GM21786 (cell line): ENCODE measurements at regions not wholly inside any gene's neighbourhood (a gene's known extent, or its start where the extent isn't known, plus 50 kb on each side); places are given as distances from the start of the nearest gene placed in this dataset.

Experiments used
- ATAC-seq: cut with Tn5 transposase; IDR thresholded peaks from one replicate; pipeline ENCODE4 v1.9.1; 2021; ENCODE audit not compliant: unreplicated experiment

DNA sequence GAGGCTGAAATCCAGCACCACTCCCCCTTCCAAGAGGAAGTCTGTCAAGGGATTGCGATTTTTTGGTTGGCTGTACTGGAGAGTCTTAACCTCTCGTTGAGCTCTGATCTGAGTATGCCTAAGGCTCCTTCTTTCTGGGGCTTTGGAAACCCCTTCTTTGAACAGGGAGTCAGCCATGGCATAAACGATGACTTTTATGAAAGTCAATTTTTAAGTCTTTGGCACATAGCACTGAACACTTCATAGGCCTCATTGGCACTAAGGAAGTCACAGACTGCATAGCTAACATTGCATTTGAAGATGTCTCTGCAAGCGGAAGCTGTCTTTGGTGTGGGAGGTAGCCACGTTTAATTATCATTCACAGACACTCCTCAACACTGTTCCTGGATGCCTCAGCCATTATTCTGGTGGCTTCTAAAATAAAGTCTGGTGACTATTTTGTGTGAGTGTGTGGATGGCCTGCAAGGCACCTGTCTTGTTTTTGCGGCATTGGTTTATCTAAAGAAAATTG lies 148.2 kb upstream of the NCK2 start:
- ATAC-seq, result no peak

DNA sequence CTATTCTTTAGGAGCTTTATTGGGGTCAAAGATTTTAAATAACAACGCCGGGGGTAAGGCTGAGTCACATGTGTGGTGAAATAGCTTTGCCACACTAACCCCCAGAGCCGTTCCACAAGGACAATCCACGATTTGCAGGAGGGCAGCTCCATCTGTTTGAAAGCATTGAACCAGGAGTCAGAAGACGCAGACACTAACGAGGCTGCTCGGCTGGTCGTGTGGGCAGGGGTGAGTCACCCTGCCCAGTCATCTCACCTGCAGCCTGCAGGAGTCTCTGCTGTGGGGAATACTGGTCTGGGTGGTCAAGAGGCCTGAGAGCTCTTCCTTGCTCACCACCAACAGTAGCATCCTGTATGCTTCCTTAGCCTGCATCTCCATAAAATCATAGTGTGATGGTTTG lies 149.2 kb upstream of the NCK2 start:
- ATAC-seq, result no peak

DNA sequence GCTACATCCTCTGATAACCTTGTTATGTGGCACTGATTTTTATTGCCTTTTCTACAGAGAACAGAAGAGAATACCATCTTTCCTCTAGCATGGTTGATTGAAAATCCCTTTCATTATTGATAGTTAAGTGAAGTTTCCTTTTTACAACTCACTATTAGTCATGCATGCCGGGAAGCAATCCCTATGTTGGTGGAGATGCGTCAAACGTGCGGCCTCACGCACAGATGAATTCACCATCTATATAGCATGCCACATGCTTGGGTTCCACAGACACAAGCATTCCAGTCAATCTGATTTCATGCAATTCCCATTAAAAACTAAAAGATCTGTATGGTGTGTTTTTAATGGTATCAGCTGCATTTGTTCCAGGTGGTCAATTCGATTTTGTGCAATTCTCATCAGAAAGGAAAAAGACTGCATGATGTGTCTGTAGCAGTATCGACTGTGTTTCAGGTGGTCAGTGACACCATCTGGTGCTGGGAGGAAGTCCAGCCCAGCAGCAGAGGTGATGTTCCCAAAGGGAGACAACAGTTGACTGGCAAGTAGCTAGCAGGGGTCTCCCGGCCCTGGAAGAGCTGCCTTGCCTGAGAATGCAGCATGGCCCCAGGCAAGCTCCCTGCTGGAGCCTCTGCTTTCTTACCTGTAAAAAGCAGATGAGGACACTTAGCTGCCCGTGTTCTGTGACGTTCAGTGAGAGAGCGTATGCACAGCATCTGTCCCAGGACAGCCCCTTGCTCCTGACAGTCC lies 151.3 kb upstream of the NCK2 start:
- no peak for ATAC-seq

DNA sequence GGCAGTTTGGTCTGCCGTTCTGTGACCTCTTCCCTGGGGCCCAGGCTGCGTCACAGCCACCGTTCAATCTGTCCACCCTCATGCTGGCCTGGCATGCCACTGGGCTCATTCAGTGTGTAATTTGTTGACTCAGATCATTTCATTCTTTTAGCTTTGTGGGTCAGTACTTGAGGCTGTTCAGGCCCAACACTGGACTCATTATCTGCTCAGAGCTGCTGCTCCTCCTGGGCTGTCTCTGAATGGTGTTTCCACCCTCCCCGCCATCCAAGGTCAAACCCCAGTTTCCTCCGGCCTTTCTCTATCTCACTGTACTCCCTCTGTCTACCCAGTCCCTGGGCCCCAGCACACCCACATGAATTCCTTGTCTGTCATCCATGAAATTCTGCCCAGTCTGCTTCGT lies 152.4 kb upstream of the NCK2 start:
- ATAC-seq, result no peak

DNA sequence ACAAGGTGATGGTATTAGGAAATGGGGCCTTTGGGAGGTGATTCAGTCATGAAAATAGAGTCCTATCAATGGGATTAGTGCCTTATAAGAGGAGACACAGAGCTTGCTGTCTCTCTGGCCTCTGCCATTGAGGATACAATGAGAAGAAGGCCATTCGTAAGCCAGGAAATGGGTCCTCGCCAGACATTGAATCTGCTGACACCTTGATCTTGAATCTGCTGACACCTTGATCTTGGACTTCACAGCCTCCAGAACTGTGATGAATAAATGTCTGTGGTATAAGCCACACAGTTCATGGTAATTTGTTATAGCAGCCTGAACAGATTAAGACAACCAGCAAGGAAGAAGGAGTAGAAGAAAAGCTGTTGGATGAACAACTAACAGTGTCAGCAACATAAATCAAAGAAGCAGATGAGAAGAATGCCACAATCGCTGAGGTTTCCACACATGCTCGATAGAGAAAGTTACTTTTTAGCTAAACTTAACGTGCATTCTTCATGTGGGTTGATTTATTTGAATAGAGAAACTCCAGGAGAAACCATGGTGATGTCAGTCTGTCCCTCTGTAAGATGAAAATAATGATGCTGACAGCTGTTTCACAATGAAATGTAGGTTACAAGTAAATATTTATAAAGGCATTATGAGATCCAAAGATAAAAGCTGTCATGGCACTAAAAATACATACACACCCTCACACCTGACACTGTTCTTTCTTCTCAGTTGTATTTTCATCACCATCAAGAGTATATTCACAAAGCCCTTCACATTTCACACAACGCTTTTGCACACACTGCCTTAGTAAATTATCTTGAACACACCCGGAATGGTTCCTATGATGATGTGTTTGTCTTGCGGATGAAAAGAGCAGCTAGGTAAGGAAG lies 153.7 kb upstream of the NCK2 start:
- no peak for ATAC-seq

DNA sequence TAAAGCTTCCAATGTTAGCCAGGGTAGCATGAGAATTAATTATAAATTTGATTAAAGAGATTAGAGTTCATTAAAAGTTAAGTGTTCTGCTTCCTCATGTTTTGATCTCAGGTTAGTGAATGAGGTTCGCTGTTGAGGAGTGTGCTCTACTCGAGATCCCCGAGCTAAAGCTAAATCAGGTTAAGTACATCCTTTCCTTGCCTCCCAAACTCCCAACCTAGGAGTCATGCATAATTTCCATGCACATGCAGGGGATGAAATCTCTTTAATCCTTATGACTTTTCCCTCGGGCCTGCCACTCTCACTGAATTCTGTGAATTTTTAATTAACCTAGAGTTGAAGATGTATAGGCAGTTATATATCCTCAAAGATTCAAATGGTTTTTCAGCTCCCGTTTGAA lies 156.1 kb upstream of the NCK2 start:
- no peak for ATAC-seq

DNA sequence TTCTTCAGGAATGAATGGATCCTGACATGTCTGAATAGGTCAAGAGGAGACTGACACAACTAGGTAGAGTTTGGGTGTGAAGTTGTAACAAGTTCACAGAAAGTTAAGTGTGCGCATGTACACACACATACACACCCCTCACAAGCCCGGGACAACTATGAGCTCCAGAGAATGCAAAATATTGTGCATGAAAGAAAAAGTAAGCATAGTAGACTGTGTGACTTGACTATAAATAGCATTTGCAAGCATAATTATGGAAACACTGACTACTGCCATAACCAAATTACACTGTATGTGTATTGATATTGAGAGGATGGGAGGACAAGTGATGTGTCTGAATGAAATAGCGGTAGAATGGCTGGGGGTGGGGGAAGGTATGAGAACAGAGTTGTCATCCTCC lies 157.1 kb upstream of the NCK2 start:
- ATAC-seq, result no peak

DNA sequence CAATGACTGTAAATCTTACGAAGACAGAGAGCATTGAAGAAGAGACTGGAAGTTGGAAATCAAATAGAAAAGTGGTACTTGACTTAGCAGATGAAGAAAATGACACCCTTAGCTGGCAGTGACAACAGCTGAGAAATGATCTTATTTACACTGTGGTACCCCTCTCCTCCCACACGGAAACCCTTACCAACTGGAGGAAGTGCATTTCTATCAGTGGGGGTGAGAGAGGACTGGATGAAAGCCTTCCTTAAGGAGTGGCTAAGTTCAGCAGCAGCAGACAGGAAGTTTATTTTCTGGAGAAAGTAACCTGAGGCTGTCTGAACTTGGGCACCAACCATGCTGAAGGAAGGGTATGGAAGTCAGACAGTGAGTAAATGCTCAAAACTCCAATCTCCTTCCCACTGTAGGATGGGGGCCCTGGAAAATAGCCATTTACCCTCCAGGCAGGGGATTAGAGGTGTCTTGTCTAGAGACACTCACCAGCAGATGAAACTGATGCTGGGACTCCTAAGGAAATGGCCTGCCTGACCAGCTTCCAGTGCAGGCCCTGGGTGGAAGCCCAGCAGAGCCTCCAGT lies 160.2 kb upstream of the NCK2 start:
- ATAC-seq, result no peak

DNA sequence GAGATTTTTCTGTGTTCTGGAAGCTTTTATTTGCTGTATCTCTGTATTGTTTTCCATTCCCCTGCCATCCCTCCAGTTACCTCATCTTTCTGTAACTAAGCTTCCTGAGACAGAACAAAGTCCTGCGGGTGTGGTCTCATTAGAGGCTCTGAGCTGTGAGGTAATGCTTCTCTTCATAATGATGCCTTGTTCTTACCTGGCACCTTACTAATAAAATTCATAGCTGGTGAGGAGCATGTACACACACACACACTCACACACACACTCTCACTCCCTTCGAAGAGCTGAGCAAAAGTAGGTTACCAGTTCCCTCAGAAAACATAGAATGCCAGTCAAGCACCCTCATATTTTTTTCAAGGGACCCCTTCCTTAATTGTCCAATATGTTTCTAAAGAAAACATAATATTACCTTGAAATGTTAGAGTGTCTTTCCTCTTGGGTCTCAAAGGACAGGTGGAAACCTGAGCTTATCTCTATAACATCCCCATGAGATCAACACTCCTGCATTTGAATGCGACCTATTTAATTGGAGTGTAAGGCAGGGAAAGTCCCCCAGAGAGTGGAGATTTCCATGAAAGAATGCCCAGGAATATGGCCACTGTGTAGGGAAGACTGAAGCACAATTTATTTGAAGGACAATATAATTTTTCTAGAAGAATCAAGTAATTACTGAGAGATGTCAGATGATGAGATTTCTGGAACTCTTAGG lies 161.6 kb upstream of the NCK2 start:
- no peak for ATAC-seq

DNA sequence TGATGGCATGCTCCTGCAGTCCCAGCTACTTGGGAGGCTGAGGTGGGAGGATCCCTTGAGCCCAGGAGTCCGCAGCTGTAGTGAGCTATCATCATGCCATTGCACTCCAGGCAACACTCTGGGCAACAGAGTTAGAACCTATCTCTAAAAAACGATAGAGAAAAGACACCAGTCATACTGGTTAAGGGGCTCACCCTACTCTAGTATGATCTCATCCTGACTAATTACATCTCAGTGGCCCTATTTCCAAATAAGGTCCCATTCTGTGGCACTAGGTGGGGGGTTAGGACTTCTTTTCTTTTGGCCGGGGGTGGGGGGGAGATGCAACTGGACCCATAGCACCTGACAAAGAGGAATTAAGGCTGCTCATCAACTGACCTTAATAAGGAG lies 163.2 kb upstream of the NCK2 start:
- no peak for ATAC-seq

DNA sequence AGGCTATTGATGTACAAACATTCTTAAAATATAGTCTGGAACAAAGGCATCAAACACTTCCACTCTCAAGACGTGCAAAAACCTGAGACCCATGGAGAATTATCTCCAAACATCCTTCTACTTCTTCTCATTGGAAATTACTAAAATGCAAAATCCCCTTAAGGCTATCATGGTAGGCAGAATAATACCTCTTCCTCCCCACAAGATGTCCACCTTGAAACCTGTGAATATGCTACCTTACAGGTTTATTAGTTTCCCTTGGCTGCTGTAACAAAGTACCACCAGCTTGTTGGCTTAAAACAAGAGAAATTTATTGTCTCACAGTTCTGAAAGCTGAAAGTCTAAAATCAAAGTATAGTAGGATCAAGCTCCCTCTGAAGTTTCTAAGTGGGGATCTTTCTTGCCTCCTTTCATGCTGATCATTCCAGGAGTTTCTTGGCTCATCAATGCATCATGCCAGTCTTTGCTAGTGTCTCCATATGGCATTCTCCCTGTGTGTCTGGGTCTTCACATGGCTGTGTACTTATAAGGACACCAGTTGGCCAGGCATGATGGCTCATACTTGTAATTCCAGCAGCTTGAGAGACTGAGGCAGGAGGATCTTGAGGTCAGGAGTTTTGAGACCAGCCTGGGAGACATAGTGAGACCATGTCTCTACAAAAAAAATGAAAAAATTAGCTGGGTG lies 163.7 kb upstream of the NCK2 start:
- no peak for ATAC-seq

DNA sequence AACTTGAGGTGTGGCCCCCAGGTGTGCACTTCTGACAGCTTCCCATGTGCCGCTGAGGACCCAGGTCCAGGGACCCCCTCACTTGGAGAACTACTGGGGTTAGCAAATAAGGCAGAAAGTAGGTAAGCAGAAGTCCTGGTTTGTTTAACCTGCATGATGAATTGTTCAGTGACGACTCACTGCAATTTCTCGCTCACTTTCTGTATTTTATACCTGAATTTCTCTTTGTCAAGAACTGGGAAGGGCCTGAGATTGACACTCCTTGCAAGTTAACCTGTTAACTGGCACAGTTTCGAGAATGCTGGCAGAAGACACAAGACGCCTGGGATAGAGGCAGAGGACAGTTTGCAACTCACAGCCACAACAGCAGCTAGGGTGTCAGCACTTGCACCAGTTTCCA lies 164.5 kb upstream of the NCK2 start:
- ATAC-seq, result no peak

DNA sequence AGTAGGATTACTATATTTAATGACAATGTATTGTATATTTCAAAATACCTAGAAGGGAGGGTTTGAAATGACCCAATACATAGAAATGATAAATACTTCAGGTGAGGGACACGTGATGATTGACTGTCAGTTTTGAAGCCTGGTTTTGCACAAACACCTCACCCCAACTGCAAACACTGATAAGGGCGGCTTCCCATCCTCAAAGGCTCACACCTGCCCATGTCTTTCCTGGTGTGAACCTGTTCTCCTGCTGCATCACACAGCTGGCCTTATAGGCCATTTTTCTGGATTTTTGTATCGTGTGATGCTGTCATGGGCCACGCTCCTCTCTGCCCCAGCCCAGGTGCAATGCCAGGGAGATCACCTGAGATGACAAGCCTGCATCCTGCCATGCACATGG lies 166.5 kb upstream of the NCK2 start:
- no peak for ATAC-seq

DNA sequence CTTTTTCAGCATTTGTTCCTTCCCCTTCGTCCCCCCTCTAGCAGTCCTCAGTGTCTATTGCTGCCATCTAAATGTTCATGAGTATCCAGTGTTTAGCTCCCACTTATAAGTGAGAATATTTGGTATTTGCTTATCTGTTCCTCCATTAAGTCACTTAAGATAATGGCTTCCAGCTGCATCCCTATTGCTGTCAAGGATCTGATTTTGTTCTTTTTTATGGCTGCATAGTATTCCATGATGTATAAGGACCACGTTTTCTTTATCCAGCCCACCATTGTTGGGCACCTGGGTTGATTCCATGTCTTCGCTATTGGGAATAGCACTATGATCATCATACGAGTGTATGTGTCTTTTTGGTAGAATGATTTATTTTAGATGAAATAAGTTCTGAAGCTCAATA lies 166.9 kb upstream of the NCK2 start:
- no peak for ATAC-seq

DNA sequence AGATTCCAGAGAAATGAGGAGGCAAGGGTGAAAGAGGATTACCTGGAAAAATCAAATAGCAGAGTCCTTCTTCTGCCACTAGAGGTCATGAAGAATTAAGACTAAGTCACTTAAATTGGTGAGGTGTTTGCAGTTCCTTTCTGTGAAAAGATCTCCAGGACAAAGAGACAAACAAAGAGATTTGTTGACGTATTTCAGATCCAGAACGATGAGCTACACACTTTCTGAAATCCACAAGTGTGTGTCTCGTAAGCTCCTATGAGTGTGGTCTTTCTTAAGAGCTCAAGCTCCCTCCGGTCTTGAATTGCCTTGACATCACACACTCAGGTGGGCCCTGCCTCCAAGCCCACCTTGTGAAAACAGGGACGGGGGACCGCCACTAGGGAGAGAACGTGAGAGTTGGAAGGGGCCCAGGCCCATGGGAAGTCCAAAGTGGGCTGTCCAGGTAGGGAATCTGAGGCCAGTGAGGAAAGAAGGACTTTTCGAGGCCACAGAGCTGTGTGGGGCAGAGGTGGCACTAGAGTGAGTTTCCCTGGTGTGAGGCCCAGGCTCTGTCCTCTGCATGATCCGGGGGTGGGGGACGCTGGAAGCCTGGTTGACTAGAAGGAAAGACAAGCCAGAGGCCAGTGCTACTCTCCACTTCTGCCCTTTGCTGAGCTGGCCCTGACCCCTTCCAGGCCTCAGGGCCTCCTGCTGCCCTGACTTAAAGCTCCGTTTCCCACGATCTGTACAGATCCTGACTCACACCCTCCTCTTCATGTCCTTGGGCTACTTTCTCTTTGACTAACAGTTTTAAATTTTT lies 168.1 kb upstream of the NCK2 start:
- no peak for ATAC-seq

DNA sequence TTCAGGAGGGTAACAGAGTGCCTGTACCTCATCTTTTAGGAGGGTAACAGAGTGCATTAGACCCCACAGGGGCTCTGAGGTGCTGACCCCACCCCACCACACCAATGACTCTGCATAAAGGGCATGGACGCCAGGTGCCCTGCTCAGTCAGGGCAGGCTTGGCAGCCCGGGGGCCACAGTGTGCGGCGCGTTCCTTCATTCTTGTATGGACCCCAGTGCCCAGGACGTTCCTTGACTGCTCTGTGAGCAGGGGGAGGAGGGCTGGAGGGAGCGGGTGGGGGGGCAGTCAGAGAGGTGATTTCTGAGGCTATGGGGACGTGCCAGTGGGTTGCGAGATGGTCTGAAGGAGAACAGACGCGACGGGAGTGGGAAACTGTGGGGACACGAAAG lies 168.7 kb upstream of the NCK2 start:
- no peak for ATAC-seq

DNA sequence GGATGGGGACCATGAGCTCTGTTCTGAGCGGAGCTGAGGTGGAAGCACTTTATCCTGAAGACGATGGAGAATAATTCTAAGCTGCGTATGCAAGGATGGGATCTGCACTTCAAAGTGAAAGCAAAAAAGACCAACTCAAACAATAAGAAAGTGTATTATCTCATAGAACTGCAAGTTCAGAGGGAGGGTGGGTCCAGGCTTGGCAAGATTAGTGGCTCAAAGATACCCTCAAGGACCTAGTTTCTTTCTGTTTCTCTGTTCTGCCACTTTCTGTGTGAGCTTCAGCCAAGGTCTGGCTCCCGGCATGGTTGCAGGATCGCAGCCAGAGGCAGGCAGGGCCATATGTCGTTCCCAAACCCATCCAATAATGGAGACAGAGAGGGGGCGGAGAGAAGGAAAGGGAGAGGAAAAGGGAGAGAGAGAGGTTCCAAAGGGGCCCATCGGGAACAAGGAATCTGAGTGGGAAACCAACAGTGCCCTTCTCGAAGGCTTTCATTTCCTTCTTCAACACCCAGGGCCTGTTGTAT lies 169.2 kb upstream of the NCK2 start:
- no peak for ATAC-seq

DNA sequence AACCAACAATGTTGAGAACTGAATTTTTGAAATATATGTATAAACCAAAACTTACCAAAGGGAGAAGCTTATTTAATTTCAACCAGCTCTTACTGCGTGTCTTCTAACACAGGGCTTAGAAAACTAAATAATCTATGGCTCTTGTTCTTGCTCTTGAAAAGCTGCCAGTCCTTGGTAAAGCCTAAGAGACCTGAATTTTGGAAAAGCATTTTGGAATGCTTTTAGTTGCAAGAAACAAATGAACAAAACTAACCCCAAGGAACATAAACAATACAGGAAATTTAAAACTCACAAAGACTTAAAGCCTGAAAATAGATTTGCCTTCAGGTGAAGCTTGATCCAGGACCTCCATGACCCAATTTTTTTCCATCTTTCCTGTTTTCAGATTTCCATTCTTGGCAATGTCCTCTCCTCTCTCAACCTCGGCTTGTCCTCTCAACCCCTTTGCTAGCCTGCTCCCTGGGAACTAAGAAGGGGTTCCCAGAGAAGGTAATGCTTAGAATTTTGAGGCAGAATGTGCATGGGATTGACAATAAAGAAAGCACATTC lies 169.8 kb upstream of the NCK2 start:
- ATAC-seq, result no peak

DNA sequence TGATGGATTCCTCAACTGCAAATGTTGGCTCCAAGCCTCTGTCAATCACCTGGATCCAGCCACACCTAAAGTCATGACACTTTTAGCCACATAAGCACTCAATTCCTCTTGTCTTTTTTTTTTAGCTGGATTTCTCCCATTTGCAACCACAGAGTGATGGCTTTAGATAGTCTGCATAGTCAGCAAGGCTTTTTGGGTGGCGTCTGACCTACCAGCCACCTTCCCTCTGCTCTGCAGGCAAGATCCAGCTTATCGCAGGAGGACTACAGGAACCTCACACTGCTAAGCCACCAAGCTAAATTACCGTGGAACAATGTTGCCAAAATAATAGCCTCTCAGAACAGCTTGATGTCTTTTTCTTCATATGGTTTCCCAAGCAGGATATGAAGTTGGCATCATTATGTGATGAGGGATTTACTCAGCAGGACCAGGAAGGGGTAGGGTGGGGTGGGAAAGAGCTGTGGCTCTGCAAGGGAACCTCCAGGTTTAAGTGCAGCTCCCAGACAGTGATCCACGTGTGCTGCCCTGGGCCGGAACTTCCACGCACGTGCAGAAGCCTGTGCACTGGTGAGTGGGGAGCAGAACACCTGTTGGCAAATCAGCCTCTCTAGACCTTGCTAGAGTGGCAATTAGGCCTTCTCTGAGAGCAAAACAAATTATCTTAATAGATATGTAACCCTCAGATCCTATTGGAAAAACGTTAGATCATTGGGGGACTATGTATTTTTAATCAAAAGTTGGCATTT lies 170.6 kb upstream of the NCK2 start:
- no peak for ATAC-seq
